OCI-LY1 (cell line): ENCODE measurements at regions not wholly inside any gene's neighbourhood (a gene's known extent, or its start where the extent isn't known, plus 50 kb on each side); places are given as distances from the start of the nearest gene placed in this dataset.

Experiments used
- H2AFZ ChIP-seq: fragments of 200-600 bp; sonication (generic), shearing (Covaris generic); 2 replicates; pipeline ENCODE4 v1.6.0; 2014; ENCODE audit warnings: antibody characterized with exemption, mild to moderate bottlenecking, low read length
- H3F3A ChIP-seq: fragments of 200-600 bp; sonication (generic), shearing (Covaris generic); 2 replicates; pipeline ENCODE4 v1.6.0; 2014; ENCODE audit warnings: mild to moderate bottlenecking, antibody characterized with exemption, low read length, moderate library complexity; ENCODE audit not compliant: insufficient read depth
- H3K27ac ChIP-seq: fragments of 200-600 bp; sonication (generic); 2 replicates; pipeline ENCODE4 v1.5.1; 2014; ENCODE audit warnings: low read length, mixed run types, mild to moderate bottlenecking, low read depth; ENCODE audit not compliant: poor library complexity, severe bottlenecking
- H3K27me3 ChIP-seq: fragments of 200-600 bp; sonication (generic); 2 replicates; pipeline ENCODE4 v1.6.0; 2014; ENCODE audit warnings: antibody characterized with exemption, mild to moderate bottlenecking, low read length, moderate library complexity; ENCODE audit not compliant: insufficient read depth
- H3K36me3 ChIP-seq: fragments of 200-600 bp; sonication (generic); 2 replicates; pipeline ENCODE4 v1.6.1; 2014; ENCODE audit warnings: mild to moderate bottlenecking, antibody characterized with exemption, low read length, moderate library complexity, mixed read lengths; ENCODE audit not compliant: insufficient read depth
- H3K4me1 ChIP-seq: fragments of 200-600 bp; sonication (generic); 2 replicates; pipeline ENCODE4 v1.5.1; 2014; ENCODE audit warnings: mild to moderate bottlenecking, low read length, moderate library complexity; ENCODE audit not compliant: insufficient read depth, severe bottlenecking
- H3K4me2 ChIP-seq: fragments of 200-600 bp; sonication (generic), shearing (Covaris generic); 2 replicates; pipeline ENCODE4 v1.6.1; 2014; ENCODE audit warnings: low read length
- H3K4me3 ChIP-seq: fragments of 200-600 bp; sonication (generic); 2 replicates; pipeline ENCODE4 v1.5.1; 2014; ENCODE audit warnings: low read length, low read depth, mild to moderate bottlenecking, mixed read lengths; ENCODE audit not compliant: poor library complexity, severe bottlenecking
- H3K79me2 ChIP-seq: fragments of 200-600 bp; shearing (Covaris generic); 2 replicates; pipeline ENCODE4 v1.6.1; 2016; ENCODE audit warnings: mixed run types, low read length, mixed read lengths; ENCODE audit not compliant: insufficient read depth
- H3K9ac ChIP-seq: fragments of 200-600 bp; sonication (generic), shearing (Covaris generic); 2 replicates; pipeline ENCODE4 v1.6.1; 2014; ENCODE audit warnings: mild to moderate bottlenecking, low read length, mixed read lengths
- H3K9me2 ChIP-seq: fragments of 200-600 bp; sonication (generic), shearing (Covaris generic); 2 replicates; pipeline ENCODE4 v1.6.1; 2014; ENCODE audit warnings: low read depth, mild to moderate bottlenecking, low read length, mixed read lengths
- H3K9me3 ChIP-seq: fragments of 200-600 bp; shearing (Covaris generic); 2 replicates; pipeline ENCODE4 v1.6.1; 2014; ENCODE audit warnings: low read length, mixed read lengths
- H4K20me1 ChIP-seq: fragments of 200-600 bp; sonication (generic), shearing (Covaris generic); 2 replicates; pipeline ENCODE4 v1.6.0; 2016; ENCODE audit warnings: mild to moderate bottlenecking, low read length; ENCODE audit not compliant: insufficient read depth
- EZH2 ChIP-seq: fragments of 200-600 bp; sonication (generic), shearing (Covaris generic); IDR thresholded peaks from 2 replicates; pipeline ENCODE4 v1.8.0; 2017; ENCODE audit warnings: borderline replicate concordance, mixed run types, mild to moderate bottlenecking, antibody characterized with exemption, low read length, moderate library complexity, mixed read lengths
- TF ChIP-seq, protein P1 (sequence below): fragments of 200-600 bp; sonication (generic), shearing (Covaris generic); IDR thresholded peaks from 2 replicates; pipeline ENCODE4 v1.5.1; 2017; ENCODE audit warnings: mild to moderate bottlenecking, antibody characterized with exemption, low read length, moderate library complexity, mixed read lengths

DNA sequence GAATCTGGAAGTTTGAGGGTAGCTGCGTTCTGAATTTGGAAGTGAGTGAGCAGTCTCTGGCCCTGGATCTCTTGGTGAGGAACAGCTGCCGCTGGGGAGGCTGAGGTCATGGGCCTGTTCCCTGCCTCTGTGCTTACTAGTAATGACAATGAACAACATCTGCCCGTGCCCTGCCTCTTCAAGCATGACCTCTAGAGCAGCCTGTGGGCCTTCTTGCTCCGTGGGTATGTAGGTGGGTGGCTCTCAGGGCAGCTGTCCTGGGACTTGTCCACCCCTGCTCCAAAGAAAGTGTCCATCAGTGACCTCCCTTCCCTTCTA, 186.2 kb downstream of the CXCL12 start:
- Histone ChIP-seq H3F3A (no peaks in the 10 kb centered on the region), H2AFZ (no peak overlapping the region), H3K27ac (no peak overlapping the region), H3K4me1 (no peaks in the 10 kb centered on the region), H3K4me2 (no peak overlapping the region), H3K4me3 (no peak overlapping the region), H3K9me2 (no peaks in the 10 kb centered on the region), H3K36me3 (no peaks in the 10 kb centered on the region), H3K27me3 (no peaks in the 10 kb centered on the region), H3K9ac (no peak overlapping the region), H4K20me1 (no peaks in the 10 kb centered on the region), H3K79me2 (no peaks in the 10 kb centered on the region), H3K9me3 (no peaks in the 10 kb centered on the region)
- TF ChIP-seq, protein P1, sequence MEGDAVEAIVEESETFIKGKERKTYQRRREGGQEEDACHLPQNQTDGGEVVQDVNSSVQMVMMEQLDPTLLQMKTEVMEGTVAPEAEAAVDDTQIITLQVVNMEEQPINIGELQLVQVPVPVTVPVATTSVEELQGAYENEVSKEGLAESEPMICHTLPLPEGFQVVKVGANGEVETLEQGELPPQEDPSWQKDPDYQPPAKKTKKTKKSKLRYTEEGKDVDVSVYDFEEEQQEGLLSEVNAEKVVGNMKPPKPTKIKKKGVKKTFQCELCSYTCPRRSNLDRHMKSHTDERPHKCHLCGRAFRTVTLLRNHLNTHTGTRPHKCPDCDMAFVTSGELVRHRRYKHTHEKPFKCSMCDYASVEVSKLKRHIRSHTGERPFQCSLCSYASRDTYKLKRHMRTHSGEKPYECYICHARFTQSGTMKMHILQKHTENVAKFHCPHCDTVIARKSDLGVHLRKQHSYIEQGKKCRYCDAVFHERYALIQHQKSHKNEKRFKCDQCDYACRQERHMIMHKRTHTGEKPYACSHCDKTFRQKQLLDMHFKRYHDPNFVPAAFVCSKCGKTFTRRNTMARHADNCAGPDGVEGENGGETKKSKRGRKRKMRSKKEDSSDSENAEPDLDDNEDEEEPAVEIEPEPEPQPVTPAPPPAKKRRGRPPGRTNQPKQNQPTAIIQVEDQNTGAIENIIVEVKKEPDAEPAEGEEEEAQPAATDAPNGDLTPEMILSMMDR: no peak
- no peak for TF ChIP-seq EZH2

DNA sequence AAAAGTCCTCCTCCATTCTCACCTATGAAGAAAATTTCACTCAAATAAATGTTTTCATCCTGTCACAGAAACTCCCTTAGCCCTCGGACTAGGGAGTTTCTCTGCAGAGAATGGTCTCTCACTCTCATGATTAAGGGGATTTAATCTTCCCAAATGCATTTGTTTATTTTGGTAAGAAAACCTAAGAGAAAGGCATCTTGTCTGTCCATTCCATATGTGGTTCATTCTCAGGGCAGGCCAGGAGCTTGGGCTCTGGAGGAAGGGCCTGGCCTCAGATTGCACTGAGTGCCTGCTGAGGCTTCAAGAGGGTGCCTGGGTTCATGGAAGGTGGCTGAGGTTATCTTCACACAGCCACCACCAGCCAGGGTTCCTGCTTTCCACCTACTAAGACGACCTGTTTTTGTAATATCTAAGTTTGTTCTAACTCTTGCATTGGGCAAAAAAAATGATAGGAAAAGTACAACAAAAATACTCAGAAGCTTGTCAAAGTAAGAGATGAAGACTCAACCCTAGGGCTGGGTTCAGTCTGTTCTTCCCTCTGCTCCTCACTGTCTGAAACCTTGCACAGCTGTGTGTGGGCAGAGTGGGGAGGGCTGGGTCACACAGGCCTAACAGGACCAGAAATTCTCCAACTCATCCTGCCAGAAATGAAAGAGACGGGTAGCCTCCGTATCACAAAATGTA, 186.7 kb downstream of the CXCL12 start:
- Histone ChIP-seq H3K9me3 (no peaks in the 10 kb centered on the region), H3K79me2 (no peaks in the 10 kb centered on the region), H3K27ac (no peak overlapping the region), H3K4me3 (no peak overlapping the region), H3F3A (no peaks in the 10 kb centered on the region), H3K9ac (no peak overlapping the region), H3K4me2 (no peak overlapping the region), H3K9me2 (no peaks in the 10 kb centered on the region), H3K27me3 (no peaks in the 10 kb centered on the region), H2AFZ (no peak overlapping the region), H3K4me1 (no peaks in the 10 kb centered on the region), H3K36me3 (no peaks in the 10 kb centered on the region), H4K20me1 (no peaks in the 10 kb centered on the region)
- no peak for TF ChIP-seq EZH2
- TF ChIP-seq, protein P1: no peak

DNA sequence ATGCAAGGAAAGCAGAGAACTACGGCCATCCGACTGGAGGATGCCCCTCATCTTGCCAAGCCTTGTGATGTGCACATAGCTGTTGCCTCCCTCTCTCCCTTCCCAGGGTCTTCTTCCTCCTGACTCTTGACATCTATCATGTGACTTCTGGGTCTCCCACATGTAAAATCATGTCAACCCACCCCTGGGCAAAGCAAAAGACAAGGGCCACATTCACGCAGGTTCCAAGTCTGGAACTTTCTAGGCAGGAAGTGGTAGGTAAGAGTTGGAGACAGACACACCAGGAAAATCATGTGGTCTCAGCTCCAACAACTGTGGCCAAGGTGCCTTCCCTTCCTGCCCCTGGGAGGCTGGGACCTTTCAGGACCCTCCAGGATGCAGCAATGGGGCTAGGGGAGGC, 187.3 kb downstream of the CXCL12 start:
- H3K79me2 ChIP-seq: no peaks in the 10 kb centered on the region
- H3K4me2 ChIP-seq: no peak overlapping the region
- no peaks in the 10 kb centered on the region for H3K36me3 ChIP-seq
- no peaks in the 10 kb centered on the region for H3F3A ChIP-seq
- no peaks in the 10 kb centered on the region for H3K27me3 ChIP-seq
- H2AFZ ChIP-seq: no peak overlapping the region
- H4K20me1 ChIP-seq: no peaks in the 10 kb centered on the region
- H3K4me3 ChIP-seq: no peak overlapping the region
- no peak overlapping the region for H3K27ac ChIP-seq
- H3K9ac ChIP-seq: no peak overlapping the region
- no peaks in the 10 kb centered on the region for H3K9me3 ChIP-seq
- TF ChIP-seq EZH2: no peak
- TF ChIP-seq, protein P1: no peak
- H3K4me1 ChIP-seq: no peaks in the 10 kb centered on the region
- no peaks in the 10 kb centered on the region for H3K9me2 ChIP-seq
